GM12864 (cell line): ENCODE measurements at regions not wholly inside any gene's neighbourhood (a gene's known extent, or its start where the extent isn't known, plus 50 kb on each side); places are given as distances from the start of the nearest gene placed in this dataset.

ENCODE experiments used
- DNase-seq: peaks from one replicate; pipeline ENCODE4 v3.0.0-alpha.2; 2011; ENCODE audit warnings: low read depth
- H3K4me3 ChIP-seq: 2 replicates; pipeline ENCODE4 v1.5.1; 2011; ENCODE audit warnings: mild to moderate bottlenecking, low read depth, low read length, control low read depth
- TF ChIP-seq, protein P1 (sequence below): IDR thresholded peaks from 2 replicates; pipeline ENCODE4 v1.5.1; 2011; ENCODE audit warnings: low read depth, mild to moderate bottlenecking, moderate library complexity, low read length, control low read depth, inconsistent platforms; ENCODE audit errors: missing control alignments

- H3K4me3 ChIP-seq, result no peak overlapping the region
- TF ChIP-seq, protein P1, sequence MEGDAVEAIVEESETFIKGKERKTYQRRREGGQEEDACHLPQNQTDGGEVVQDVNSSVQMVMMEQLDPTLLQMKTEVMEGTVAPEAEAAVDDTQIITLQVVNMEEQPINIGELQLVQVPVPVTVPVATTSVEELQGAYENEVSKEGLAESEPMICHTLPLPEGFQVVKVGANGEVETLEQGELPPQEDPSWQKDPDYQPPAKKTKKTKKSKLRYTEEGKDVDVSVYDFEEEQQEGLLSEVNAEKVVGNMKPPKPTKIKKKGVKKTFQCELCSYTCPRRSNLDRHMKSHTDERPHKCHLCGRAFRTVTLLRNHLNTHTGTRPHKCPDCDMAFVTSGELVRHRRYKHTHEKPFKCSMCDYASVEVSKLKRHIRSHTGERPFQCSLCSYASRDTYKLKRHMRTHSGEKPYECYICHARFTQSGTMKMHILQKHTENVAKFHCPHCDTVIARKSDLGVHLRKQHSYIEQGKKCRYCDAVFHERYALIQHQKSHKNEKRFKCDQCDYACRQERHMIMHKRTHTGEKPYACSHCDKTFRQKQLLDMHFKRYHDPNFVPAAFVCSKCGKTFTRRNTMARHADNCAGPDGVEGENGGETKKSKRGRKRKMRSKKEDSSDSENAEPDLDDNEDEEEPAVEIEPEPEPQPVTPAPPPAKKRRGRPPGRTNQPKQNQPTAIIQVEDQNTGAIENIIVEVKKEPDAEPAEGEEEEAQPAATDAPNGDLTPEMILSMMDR, result no peak
- no peak for DNase-seq
Observed at GRCh38 chr13:71382285-71382684, 484.7 kb downstream of the DACH1 start.

GRCh38 chr13:71380191-71380590, 486.8 kb downstream of the DACH1 start:
- TF ChIP-seq, protein P1, result no peak
- DNase-seq, result no peak
- no peak overlapping the region for H3K4me3 ChIP-seq

DNA sequence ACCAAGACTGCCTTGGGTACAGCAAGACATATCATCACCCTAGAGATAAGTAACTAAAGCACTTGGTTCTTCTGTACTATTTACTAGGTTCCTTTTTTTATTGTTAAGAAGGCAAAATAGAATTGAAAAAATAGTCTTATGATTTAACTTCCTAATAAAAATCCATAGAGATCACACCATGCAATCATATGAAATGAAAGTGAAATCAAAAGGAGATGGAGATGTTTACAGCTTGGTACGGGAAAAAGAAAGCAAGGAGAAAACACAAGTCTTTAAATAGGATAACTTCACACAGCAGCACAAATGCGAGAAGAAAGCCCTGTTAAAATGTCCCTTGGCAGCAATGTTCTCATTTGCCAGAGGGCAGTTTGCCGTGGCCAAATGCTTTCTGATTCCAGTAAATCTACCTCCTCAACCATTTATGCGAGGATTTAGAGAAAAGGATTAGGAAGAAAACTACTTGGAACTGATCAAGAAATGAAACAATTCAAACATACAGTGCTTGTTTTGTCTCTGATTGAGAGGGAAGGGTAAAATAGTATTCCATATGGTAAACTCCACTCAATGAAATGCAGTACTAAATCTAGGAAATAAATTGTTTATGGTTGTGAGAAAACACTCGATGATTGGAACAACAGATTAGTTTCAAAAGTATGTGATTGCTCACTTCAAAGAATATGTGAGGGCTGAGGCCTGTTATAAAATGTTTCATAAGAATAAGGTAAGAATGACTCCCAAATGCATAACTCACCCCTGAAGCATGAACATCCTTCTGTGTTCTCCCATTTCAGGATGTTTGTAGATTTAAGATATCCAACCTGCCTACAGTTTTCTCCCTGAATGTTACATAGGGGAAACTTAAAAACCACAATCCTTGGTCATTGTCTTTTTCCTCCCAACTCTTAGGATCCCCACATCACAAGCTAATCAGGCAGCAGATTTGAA, 487.8 kb downstream of the DACH1 start:
- no peak for DNase-seq
- H3K4me3 ChIP-seq, result no peak overlapping the region
- TF ChIP-seq, protein P1, result no peak

DNA sequence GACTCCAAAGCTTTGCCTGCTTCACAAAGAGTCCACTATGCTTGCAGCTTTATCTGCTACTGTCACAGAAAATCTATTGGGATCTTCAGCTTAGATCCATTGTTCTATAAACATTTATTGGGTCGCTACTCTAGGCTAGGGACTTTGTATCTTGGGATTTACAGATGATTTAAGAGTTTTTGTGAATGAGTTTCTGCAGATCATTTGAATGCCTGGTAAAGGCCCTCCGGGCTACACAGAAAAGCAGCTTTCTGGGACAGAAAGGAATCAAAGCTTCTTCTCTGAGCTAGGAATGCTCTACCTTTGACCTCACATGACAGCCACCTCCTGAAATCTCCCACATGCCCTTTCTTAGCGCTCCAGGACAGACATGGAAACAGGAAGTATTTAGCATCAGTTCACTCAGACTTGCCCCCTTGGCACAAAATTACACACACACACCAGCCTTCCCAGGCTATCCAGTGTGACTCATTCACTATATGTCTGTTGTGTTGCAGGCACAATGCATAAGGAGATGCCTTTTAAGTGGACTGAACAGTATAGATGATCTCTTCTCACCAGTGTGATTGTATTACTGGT, 492.4 kb downstream of the DACH1 start:
- H3K4me3 ChIP-seq, result no peak overlapping the region
- DNase-seq, result no peak
- TF ChIP-seq, protein P1, result no peak

DNA sequence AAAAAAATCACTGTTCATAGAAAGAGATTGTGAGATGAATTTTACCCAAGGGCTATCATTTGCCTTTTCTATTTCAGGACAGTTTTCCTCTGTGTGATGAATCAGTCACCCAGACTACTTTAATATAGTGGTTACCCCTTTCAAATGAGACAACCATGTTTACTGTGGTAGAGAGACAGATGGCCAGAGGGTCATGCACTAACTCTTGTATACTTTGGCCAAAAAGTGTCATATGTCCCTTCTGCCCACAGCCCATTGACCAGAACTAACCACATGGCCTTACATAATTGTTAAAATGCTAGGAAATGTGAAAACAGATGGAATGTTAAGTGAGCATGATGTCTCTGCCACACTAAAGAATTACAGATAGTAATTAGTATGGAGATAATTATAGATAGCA, 498.7 kb downstream of the DACH1 start:
- DNase-seq, result no peak
- no peak overlapping the region for H3K4me3 ChIP-seq
- TF ChIP-seq, protein P1, result no peak

DNA sequence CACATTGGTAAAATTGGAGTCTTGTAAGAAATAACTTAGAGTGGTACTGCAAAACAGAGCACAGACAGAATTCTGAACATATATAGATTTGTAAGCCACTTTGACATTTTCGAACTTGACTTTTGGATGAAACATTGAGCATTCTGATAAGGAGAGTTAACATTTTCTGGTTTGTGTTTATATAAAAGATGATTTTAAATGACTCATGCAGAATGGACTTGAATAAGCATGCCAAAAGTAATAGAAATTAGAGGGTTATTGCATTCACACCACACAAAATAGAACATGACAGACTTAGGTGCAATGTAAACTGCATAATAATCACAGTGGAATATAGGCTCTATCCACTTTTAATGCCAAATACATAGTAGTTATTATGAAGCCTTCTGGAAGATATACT, 507.0 kb downstream of the DACH1 start:
- no peak for DNase-seq
- no peak overlapping the region for H3K4me3 ChIP-seq
- TF ChIP-seq, protein P1, result no peak
